NCI-H82 (cell line): ENCODE measurements at regions not wholly inside any gene's neighbourhood (a gene's known extent, or its start where the extent isn't known, plus 50 kb on each side); places are given as distances from the start of the nearest gene placed in this dataset.

Experiments
- DNase-seq: peaks from one replicate; lab custom pipeline; 2025; lab: John Stamatoyannopoulos, UW

DNA sequence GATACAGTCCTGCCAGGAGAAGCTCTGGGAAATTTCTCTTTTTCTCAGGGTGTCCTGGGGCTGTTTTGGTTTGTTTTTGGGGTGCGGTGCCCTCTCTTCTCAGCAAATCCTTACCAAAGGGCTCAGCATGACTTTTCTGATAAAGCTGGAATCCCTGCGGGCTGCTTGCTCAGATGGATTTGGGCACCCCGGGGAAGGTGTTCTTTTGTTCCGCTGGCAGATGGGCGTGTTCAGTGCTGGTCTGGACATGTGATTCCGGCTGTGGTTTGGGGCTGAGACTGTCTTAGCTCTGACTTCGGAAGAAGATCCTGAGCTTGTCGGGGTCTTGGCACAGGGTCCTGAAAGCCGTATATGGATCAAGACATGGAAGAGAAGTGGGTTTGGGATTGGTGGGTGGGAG lies 134.2 kb upstream of the SPRED2 start:
- no peak for DNase-seq

DNA sequence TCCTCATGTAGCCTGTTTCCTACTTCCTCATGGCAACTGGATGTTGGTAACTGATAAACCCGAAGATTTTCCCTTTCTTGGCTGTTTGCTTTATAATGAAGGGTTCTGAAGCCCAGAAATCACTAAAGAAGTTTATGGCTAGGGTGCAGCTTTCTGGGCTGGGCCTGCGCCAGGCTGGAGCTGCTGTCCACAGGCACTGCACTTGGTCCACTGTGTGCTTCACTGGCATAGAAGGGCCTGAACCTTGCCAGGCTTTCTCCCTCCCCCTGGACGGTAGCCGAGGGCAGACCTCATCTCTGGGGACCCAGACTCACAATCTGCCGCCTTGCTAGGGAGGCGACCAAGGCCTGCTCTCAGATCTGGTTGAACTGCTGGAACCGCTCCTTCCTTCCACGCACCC lies 133.3 kb upstream of the SPRED2 start:
- no peak for DNase-seq

DNA sequence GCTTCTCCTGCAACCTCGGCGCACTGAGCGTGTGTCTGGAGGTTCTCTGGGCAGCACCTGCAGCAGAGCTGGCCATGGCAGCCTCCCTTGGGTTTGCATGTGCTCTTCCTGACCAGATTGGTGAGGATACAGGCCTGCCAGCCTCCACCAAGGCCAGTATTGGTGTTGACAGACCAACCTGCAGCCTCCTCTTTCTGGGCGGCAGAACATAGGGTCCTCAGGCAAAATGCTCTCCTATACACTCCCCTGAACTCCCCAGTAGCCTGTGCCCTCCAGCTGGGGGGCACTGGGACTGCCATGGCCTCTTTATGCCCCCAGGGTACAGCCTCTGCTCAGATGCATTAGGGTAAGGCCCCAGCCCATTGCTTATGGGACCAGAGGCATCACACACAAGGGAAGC lies 131.9 kb upstream of the SPRED2 start:
- no peak for DNase-seq

DNA sequence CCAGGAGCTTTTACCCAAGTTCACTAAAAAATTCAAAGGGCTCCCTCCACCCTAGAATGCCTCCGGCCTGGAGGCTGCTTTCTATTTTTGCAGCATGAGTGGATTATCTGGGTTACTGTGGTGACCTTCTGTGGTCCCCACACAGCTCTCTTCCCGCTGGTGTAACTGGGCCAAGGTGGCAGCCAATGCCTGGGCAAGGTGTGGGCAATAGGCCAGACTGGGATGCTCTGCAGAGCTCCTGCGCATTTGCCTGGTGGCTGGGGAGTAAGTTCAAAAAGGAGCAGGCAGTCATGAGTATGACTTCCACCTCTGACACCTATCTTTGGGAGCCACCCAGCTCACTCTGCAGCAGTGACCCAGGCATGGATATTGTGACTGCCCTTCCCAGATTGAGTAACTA lies 130.5 kb upstream of the SPRED2 start:
- no peak for DNase-seq

DNA sequence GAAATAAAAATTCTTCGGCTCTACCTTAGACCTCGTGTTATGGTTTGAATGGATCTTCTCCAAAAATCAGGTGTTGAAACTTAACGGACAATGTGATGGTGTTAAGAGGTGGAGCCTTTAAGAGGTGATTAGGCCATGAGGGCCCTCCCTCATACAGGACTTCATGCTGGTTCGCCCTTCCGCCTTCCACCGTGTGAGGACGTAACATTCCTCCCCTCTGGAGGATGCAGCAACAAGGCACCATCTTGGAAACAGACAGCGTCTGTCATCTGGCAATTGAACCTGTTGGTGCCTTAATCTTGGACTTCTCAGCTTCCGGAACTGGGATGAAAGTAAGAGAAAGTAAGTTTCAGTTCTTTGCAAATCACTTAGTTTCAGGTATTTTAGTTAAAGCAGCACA lies 126.3 kb upstream of the SPRED2 start:
- DNase-seq = no peak

DNA sequence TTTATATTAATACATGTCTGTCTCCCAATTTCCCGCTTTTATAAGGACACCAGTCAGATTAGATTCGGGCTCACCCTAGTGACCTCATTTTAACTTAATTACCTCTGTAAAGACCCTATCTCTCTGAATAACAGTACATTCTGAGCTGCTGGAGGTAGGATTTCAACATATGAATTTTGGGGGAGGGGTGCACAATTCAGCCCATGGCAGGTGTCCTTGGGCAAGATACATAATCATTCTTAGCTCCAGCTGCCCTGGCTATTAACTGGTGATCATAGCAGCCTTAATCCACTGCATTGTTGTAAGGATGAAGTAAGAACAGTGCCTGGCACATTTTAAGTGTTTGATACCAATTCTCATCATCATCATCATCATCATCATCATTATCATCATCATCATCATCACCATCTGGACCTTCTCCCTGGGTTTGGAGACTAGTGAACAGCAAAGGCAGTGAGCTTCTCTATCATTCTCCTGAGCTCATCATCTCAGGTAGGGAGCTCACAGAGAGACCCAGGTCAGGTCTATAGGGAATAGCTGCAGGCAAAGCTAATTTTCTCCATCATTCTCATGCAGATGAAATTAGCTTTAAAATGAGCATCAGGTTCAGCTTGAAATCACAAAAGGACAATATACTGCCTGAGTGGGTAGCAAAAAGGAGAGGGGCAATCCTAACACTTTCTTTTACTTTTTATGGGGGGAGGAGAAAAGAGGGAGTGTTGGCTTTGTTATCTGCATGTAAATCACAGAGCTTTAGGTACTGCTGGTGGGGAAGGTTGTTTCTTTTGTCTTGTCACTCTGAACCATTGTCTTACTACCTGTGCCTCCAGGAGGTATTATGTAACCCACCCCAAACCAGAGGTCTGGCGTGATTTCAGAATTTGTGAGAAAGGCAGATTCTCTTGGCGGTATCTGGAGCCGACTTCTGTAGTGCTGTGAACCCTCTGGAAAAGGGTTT lies 125.5 kb upstream of the SPRED2 start:
- peak; percentile 56 for DNase-seq

DNA sequence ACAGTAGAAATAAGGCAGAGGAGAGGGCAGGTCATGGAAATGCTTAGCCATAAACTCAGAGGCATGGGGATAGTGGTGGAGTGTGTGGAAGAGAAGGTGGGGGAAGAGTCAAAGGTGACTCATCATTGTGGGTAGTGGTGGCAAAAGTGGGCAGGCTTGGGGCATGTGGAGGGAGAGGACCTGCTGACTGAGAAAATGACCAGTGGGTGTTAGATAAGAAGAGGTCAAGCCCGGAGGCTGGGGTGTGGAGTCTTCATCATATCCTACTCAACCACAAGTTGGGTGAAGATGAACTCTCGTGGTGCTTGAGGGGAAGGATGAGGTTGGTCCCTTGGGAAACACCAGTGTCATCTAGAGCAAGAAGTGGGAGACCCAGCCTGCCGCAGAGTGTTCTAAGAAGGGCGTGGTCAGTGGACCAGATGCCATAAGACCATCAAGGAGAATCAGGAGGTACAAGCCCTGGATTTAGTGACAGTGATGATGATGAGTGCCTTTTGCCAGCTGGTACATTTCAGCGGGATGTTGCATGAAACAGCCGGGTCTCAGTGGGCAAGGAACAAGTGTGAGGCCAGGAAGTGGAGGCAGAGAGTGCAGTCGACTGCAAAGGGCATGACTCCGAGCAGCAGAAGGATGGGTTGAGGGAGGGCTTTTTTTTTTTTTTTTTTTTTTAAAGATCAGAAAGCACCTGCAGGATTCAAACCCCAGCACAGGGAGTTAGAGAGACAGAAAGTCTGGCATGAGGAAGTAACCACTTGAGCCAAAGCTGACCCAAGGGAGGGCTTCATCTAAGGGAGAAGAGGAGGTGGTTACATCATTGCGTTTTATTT lies 122.6 kb upstream of the SPRED2 start:
- DNase-seq = no peak

DNA sequence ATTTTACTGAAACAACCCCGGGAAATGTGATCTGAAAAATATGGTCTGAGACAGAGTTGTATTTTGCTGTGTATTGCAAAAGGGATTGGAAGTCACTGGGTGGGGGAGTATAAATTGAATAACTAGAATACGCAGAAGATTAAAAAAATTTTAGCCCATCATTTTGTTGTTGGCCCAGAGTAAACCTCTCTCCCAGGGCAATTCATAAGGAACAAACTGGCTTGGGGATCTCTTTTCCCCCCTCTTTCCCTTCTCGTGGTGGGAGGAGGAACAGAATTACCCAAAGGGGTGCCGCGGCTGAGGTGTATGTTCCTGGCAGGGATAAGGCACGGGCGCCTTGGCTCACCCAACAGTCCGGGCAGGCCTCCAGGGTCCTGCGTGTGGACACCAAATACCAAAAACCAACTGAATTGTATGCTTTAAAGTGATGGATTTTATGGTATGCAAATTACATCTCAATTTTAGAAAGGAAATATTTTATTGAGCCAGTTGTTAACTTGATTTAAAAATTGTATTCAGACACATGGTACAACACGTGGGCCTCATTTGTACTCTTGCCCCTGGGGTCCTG lies 121.2 kb upstream of the SPRED2 start:
- DNase-seq = no peak

DNA sequence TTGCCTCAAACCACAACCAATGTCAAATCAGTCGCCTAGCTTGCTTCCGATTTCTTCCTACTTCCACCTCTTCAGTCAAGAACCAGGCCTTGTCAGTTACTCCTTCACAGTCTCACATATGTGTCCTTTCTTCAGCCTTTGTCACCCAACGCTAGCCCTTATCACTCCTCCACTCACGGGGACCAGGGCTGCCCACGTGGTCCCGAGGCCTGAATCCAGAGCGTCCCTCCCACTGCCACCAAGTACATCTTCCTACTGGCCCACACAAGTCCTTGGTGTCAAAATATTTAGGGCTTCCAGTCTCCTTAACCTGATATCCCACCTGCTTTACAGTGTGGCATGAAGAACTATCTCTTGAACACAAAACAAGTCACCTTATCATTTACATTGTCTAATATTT lies 119.1 kb upstream of the SPRED2 start:
- DNase-seq = no peak

DNA sequence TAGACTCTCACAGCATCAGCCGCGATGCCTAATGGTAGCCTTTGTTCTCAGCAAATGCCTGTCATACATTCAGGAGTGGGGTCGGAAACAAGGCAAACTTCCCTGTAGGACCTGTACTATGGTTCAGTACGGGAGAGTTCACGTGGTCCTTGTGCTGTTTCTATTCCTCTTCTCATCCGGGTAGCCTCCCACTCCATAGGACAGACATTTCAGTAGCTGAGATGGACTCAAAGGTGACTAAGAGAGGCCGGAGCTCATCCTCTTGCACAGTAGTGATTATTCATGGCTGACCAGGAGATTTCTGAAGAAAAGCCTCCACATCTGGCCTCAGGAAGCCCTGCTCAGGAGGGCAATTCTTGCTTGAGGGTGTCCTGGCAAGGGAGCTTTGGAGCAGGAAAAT lies 117.8 kb upstream of the SPRED2 start:
- DNase-seq = no peak

DNA sequence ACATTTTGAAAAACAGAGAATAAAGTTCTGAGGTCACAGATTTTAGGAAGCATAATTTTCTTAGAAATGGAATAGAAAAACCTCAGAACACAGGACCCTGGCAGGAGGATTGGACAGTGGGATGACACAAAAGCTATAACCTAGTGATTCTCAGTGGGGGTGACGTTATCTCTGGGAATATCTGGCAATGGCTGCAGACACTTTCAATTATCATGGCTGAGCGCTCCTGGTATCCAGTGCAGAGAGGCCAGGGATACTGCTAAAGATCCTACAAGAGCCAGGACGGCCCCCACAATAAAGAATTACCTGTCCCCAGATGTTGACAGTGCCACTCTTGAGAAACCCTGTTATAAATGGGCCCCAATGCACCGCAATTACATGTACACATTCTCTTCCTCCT lies 117.2 kb upstream of the SPRED2 start:
- no peak for DNase-seq

DNA sequence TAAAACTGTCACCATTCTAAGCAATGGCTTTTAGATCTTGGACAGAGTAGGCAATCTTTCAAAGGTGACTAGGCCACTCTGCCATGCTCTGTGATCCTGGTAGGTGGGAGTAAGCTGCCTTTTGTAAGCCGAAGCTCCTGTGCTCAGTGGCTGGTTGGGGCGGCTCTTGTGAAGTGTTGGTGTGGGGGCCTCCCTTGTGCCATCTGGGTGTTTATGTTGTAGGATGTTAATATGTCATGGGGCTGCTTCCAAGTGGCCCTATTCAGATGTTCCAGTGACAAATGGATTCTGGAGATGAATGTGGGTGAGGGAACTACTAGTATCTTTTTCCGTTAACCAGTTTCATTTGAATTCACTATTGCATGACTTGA lies 116.8 kb upstream of the SPRED2 start:
- DNase-seq = no peak

DNA sequence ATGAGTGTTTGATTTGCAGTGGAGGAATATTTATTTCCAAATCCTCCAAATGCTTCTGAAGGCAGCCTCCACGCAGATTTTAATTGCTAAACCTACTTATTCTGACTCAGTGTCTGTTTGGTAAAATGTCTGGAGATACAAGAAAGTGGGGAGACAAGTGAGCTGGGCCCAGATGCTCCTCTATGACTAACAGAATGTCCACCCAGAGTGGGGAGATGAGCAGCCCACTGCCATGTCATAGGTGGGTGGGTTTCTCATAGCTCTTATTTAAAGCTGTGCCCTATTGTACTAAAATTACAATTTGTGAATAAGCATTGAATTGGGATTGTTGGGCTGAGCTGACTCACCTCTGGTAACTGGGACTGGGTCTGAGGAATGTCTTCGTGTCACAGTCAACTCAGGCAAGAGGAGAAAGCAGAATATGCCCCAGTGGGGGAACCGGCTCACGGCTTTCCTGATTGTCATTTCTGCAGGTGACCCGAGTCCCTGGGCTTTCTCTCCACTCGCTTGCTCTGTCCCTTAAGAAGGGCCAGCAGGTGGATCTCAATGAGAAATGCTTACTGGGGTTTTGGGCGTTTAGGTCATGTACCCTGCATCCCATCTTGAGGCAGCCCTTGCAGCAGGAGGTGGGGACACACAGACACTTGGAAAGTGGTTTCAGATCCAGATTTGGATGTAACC lies 116.3 kb upstream of the SPRED2 start:
- no peak for DNase-seq

DNA sequence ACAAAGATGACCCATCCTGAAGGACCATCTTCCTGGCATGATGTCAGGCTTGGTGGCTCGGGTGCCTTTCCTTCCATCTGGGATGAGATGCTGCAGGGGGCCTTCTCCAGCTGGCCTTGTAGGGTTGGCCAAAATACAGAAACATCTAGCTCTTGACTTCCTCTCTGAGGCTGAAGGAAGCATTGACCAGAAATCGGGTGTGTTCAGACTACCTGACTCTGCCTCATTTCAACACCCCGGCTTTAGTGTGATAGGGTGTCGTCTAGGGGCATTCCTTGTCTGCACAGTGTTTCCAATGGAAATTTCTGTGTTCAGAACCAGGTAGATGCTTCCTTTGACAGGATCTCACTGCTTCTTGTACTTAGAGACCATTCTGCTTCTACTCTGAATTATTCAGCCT lies 115.7 kb upstream of the SPRED2 start:
- DNase-seq = no peak

DNA sequence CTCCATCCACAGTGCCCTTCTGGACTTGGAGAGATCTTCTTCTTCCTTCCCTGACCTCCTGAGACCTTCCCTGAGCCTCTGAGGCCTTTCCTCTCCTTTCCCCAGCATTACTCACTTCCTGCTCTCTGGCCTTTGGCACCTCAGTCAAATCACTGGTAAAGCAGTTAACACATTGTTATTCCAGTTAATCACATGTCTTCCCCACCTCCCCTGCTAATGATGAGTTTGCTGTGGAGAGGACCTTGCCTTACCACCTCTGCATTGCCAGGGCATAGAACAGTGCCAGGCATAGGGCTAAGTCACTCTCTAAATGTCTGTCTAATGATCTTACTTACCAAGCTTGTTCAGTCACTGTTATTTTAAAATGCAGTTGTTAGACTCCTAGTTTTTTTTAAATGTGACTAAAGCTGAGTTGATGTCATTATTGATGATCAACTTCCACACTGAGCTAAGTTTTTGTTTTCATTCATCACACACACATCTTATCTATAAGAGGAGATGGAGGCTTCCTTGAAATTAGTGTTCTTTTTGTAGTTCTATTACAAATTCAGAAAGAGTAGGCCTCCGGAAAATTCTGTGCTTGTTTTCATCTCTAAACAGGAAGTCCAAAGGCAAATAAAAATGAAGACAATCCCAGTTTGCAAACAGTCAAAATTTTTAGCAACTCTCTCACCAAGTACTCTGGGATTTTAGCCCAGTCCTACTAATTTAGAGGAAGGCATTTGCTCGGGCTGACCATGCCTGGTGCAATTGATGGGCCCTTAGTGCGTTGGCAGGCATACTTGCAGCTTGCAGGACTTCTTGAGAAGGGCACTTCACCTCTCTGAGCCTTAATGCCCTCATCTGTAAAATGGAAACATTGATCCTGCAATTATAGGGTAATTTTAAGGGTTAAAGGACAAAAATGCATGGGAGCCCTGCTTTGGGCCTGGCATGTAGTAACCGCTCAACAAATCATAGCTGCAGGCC lies 113.7 kb upstream of the SPRED2 start:
- no peak for DNase-seq

DNA sequence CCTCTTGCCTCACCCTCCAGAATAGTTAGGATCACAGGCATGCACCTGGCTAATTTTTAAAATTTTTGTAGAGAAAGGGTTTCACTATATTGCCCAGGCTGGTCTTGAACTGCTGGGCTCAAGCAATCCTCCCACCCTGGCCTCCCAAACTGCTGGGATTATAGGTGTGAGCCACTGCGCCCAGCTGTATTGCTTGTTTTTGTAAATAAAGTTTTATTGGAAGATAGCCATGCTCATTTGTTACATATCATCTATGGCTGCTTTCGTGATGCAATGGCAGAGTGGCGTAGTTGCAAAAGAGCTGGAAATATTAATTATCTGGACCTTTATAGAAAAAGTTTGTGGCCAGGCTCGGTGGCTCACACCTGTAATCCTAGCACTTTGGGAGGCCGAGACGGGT lies 109.4 kb upstream of the SPRED2 start:
- DNase-seq = no peak

DNA sequence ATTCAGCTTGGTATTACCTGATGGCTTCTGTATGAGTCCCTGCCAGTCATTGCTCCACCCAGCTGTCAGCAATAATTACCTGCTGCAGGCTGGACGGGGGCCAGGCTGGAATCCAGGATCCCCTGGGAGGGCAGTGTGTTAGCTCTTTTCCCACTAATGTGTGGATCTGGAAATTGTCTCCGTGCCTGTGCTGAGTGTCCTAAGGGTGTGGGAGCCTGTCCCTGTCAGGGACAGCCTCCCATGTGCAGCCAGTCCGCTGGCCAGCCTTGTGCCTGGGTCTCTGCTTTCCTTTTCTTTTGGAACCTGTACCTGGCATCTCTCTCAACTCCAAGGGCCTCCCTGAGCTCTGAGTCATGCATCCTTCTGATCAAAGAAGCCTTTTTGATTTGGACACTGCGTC lies 107.2 kb upstream of the SPRED2 start:
- DNase-seq = peak; percentile 38

DNA sequence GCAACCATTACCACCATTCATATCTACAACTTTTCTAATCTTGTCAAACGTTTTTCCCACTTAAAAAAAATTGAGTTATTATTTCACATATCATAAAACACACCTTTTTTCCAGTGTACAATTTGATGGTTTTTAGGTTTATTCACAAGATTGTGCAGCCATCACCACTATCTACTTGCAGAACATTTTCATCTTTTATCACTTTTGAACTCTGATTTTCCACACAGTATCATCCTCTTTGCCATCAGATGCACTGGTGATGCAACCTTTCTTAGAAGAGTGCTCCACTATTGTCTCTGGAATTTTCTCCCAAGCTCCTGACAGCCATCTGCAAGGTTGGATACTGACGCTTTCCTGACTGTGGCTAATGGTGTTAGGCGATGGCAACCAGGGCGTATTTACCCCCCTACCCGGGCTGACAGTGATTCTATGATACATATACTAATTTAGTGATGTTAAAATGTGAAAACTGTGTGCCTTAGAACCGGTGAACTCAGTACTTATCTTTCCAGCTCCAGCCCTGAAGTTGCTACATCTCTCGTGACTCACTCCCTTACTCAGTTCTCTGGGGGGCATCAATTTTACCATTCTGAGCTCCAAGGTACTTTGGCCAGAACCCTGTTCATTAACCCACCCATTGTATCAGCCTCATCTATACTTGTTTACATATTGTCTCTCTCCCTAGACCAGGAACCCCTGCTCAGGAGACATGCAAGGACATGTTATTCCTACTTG lies 105.4 kb upstream of the SPRED2 start:
- no peak for DNase-seq

DNA sequence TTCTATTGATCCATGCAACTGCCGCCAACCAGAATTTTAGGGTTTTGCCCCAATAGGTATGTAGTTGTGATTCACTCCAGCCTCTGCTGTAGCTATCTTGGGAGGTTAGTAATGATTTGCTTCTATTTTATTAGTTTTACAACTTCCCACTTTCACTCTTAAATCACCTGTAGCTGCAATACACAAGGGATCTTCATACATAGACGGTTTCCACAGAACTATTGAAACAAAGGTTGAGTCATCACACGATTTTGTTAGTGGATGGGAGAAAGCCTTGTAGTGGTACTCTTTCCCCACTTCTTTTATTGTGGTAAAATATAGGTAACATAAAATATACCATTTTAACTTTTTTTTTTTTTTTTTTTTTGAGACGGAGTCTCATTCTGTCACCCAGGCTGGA lies 104.2 kb upstream of the SPRED2 start:
- no peak for DNase-seq

DNA sequence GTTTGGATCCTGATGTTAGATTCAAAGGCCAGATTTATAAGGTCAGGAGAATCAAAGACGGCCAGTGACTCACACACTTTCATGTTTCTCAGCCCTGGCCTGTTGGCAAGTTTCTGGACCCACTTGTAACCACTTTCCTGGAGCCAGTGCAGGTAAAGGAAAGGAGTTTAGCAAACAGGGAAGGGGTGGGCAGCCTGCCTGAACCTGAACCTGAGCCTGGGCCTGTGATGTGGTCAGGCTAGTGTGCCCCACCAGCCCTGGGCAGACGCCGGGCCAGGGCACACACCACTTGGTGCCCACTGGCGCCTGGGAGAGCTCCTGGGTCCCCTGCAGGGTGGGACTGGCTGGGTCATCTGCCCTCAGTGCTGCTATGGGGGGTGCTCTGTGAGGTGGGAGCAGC lies 100.5 kb upstream of the SPRED2 start:
- DNase-seq = no peak
